PFSK-1 (cell line): ENCODE measurements at regions not wholly inside any gene's neighbourhood (a gene's known extent, or its start where the extent isn't known, plus 50 kb on each side); places are given as distances from the start of the nearest gene placed in this dataset.

Source experiments
- POLR2AphosphoS5 ChIP-seq: IDR thresholded peaks from 2 replicates; pipeline ENCODE4 v1.6.1; 2012; ENCODE audit warnings: low read depth, mild to moderate bottlenecking, control low read depth, low read length, moderate library complexity
- SIN3A ChIP-seq: IDR thresholded peaks from 2 replicates; pipeline ENCODE4 v1.6.1; 2012; ENCODE audit warnings: mild to moderate bottlenecking, low read length, moderate library complexity, borderline replicate concordance; ENCODE audit not compliant: insufficient read depth
- TF ChIP-seq, protein P1 (sequence below), 2 experiments: IDR thresholded peaks; 2 replicates each; pipeline versions ENCODE4 v1.6.1 to v1.8.0; 2011 to 2012; ENCODE audit warnings: low read depth in 2 of 2, low read length in 2 of 2, control low read depth in 1 of 2, inconsistent platforms in 1 of 2, mild to moderate bottlenecking in 1 of 2, moderate library complexity in 1 of 2; ENCODE audit not compliant: insufficient read depth in 1 of 2

- TF ChIP-seq POLR2AphosphoS5 (no peak), SIN3A (no peak)
- TF ChIP-seq, protein P1, sequence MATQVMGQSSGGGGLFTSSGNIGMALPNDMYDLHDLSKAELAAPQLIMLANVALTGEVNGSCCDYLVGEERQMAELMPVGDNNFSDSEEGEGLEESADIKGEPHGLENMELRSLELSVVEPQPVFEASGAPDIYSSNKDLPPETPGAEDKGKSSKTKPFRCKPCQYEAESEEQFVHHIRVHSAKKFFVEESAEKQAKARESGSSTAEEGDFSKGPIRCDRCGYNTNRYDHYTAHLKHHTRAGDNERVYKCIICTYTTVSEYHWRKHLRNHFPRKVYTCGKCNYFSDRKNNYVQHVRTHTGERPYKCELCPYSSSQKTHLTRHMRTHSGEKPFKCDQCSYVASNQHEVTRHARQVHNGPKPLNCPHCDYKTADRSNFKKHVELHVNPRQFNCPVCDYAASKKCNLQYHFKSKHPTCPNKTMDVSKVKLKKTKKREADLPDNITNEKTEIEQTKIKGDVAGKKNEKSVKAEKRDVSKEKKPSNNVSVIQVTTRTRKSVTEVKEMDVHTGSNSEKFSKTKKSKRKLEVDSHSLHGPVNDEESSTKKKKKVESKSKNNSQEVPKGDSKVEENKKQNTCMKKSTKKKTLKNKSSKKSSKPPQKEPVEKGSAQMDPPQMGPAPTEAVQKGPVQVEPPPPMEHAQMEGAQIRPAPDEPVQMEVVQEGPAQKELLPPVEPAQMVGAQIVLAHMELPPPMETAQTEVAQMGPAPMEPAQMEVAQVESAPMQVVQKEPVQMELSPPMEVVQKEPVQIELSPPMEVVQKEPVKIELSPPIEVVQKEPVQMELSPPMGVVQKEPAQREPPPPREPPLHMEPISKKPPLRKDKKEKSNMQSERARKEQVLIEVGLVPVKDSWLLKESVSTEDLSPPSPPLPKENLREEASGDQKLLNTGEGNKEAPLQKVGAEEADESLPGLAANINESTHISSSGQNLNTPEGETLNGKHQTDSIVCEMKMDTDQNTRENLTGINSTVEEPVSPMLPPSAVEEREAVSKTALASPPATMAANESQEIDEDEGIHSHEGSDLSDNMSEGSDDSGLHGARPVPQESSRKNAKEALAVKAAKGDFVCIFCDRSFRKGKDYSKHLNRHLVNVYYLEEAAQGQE (IDR thresholded peaks at IDR 0.05; ENCODE audit: insufficient read depth in 1 of 2, low read depth in 2 of 2, low read length in 2 of 2) = no peak
These were observed 282.1 kb downstream of the TPBG start for GRCh38 chr6:82645536-82646230.
